Lower lobe of right lung (tissue), 2 donors: ENCODE measurements at regions not wholly inside any gene's neighbourhood (a gene's known extent, or its start where the extent isn't known, plus 50 kb on each side); places are given as distances from the start of the nearest gene placed in this dataset.
"Not testable (repeated sequence)": the region's sequence is repeated elsewhere in the genome, so short reads cannot be mapped to it uniquely, and the experiment has no call there.

Experiments used
- ATAC-seq, 2 donors: fragments of 200-7000 bp; cut with Tn5 transposase; one replicate each; pipeline ENCODE4 v1.9.1; 2020 to 2022; ENCODE audit warnings: mild to moderate bottlenecking in 2 of 2, moderate library complexity in 2 of 2
- DNase-seq: peaks from one replicate; pipeline ENCODE4 v3.0.0-alpha.2; 2020
- H3K27ac ChIP-seq: fragments of 200-600 bp; one replicate; pipeline ENCODE4 v1.8.0; 2022
- H3K27me3 ChIP-seq: fragments of 200-600 bp; one replicate; pipeline ENCODE4 v1.8.0; 2022; ENCODE audit warnings: low read depth
- H3K36me3 ChIP-seq: fragments of 200-600 bp; one replicate; pipeline ENCODE4 v1.8.0; 2022; ENCODE audit warnings: mild to moderate bottlenecking
- H3K4me1 ChIP-seq: fragments of 200-600 bp; one replicate; pipeline ENCODE4 v1.8.0; 2022
- H3K4me3 ChIP-seq: fragments of 200-600 bp; one replicate; pipeline ENCODE4 v1.8.0; 2022; ENCODE audit warnings: mild to moderate bottlenecking
- H3K9me3 ChIP-seq: fragments of 200-600 bp; one replicate; pipeline ENCODE4 v1.8.0; 2022
- intact Hi-C: fragments of 100-400 bp; cut with DNase I; formaldehyde crosslinking; loops from one replicate; pipeline ENCODE4 v1.11.0; 2022
- TF ChIP-seq, protein P1 (sequence below): fragments of 200-600 bp; IDR thresholded peaks from one replicate; pipeline ENCODE4 v1.8.0; 2022; ENCODE audit warnings: antibody characterized with exemption, mild to moderate bottlenecking
- donor health status: DM: no; HTN: yes; CAD: no; lungs with severe emphysema.

DNA sequence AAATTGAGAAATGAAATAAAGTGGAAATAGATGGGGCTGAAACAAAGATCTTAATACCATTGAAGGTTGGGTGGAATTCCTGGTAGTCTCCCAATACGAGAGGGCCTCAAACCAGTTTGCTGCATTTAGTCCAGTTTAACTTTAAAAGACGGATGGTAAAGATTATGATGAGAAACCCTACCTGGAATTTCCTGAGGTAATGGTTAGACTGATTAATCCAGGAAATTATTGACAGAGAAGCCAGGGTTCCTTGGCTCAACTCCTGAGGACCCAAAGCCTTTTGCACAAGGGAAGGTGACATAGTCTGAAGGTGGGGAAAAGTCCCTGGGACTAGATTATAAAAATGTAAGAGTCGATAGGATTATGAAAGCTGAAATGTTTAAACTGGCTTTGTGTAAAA is 133.2 kb upstream of the SLITRK5 start:
- H3K27me3 ChIP-seq = no peaks in the 10 kb centered on the region
- peak in 1 of 2 donors; percentile 8 for ATAC-seq
- H3K27ac ChIP-seq = no peak overlapping the region
- H3K4me1 ChIP-seq = no peaks in the 10 kb centered on the region
- H3K36me3 ChIP-seq = no peaks in the 10 kb centered on the region
- no peaks in the 10 kb centered on the region for H3K9me3 ChIP-seq
- no peak overlapping the region for H3K4me3 ChIP-seq
- intact Hi-C loops = no loop called here
- no peak for DNase-seq
- TF ChIP-seq, protein P1, sequence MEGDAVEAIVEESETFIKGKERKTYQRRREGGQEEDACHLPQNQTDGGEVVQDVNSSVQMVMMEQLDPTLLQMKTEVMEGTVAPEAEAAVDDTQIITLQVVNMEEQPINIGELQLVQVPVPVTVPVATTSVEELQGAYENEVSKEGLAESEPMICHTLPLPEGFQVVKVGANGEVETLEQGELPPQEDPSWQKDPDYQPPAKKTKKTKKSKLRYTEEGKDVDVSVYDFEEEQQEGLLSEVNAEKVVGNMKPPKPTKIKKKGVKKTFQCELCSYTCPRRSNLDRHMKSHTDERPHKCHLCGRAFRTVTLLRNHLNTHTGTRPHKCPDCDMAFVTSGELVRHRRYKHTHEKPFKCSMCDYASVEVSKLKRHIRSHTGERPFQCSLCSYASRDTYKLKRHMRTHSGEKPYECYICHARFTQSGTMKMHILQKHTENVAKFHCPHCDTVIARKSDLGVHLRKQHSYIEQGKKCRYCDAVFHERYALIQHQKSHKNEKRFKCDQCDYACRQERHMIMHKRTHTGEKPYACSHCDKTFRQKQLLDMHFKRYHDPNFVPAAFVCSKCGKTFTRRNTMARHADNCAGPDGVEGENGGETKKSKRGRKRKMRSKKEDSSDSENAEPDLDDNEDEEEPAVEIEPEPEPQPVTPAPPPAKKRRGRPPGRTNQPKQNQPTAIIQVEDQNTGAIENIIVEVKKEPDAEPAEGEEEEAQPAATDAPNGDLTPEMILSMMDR = no peak

DNA sequence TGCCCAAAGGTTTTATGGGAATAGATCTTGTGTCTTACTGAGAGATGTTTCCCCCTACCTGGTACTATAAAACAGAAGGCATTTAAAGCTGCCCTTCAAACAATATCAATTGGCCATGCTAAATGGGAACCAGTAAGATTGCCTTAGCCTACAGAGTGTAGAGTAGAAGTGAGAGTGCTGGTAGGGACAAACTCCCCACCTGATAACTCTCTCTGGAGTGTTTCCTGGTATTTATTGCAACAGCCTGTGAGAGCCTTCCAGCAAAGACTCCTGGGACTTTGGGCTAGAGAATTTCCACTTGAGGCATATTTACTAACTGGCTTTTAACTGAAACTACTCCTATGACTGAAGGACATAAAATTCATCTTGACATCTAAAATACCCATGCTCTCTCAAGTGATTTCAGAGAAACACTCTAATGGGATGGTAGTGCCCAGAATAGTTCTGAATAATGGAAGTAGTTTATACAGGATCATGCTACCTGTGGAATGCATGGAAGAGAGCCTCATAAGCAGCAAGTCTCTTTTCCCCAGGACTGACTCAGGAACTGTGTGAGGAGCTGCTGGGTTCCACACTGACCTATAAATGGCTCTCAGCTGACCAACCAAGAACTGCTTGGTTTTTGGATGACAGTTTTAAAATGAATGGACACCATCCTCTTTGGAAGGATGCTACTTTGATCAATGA is 132.7 kb upstream of the SLITRK5 start:
- ATAC-seq (peak; percentile 91 to 92), DNase-seq (no peak)
- Histone ChIP-seq H3K36me3 (no peaks in the 10 kb centered on the region), H3K9me3 (no peaks in the 10 kb centered on the region), H3K27ac (no peak overlapping the region), H3K4me3 (no peak overlapping the region), H3K4me1 (no peaks in the 10 kb centered on the region), H3K27me3 (no peaks in the 10 kb centered on the region)
- intact Hi-C loops = no loop called here
- TF ChIP-seq, protein P1 = no peak

DNA sequence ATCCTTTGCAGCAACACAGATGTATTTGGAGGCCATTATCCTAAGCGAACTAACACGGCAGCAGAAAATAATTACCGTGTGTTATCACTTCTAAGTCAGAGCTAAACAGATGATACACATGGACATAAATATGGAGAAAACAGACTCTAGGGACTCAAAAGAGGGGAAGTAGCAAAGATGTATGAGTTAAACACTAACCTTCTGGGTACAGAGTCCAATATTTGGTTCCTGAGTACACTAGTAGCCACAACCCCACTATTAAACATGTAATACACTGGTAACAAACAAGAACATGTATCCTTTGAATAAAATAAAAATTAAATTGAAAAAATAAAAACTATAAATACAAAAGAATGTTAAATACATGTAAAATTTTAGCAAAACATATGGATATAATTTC is 118.0 kb upstream of the SLITRK5 start:
- intact Hi-C loops = no loop called here
- H3K9me3 ChIP-seq = no peaks in the 10 kb centered on the region
- ATAC-seq (no peak), DNase-seq (no peak)
- H3K4me1 ChIP-seq = no peaks in the 10 kb centered on the region
- H3K36me3 ChIP-seq = no peaks in the 10 kb centered on the region
- H3K4me3 ChIP-seq = no peak overlapping the region
- H3K27me3 ChIP-seq = no peaks in the 10 kb centered on the region
- H3K27ac ChIP-seq = no peak overlapping the region
- TF ChIP-seq, protein P1 = no peak

DNA sequence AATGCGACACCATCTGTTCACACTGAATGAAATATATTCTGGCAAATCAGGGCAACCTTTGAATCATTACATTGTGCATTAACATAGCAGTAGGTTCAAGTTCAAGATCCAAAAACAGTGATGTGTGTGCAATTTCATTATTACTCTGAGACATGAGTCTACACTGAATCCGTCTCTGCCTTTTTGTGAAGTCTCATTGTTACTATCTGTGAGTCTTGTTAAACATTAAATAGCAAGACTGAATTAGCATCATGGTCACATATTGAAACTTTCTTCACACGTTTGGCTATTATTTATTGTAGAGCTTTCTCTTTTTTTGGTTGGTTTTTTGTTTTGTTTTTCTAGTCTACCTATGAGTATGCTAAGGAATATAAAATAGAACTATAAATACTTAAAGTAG is 117.1 kb upstream of the SLITRK5 start:
- Histone ChIP-seq H3K27me3 (no peaks in the 10 kb centered on the region), H3K9me3 (no peaks in the 10 kb centered on the region), H3K36me3 (no peaks in the 10 kb centered on the region), H3K4me1 (no peaks in the 10 kb centered on the region), H3K27ac (no peak overlapping the region), H3K4me3 (no peak overlapping the region)
- TF ChIP-seq, protein P1 = no peak
- intact Hi-C loops = no loop called here
- DNase-seq (no peak), ATAC-seq (no peak)

DNA sequence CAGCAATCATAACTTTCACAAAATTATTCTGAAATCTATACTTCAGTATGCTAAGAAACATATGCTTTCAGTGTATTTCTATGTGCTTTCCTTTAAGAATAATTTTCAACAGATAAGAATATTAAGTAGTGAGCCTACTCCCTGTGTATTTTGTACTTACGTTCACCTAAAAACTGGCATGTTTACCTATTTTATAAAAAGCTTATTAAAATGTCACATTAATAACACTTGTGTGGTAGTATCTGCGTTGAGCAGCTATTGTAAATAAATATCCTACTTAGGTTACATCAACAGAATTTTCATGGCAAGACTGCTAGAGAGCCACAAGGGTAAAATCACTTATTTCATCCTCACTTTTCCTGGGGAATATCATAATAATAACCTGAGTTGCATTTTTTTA is 113.4 kb upstream of the SLITRK5 start:
- intact Hi-C loops = no loop called here
- ATAC-seq = no peak
- Histone ChIP-seq H3K27ac (no peak overlapping the region), H3K4me3 (no peak overlapping the region), H3K27me3 (no peaks in the 10 kb centered on the region), H3K4me1 (no peaks in the 10 kb centered on the region), H3K36me3 (no peaks in the 10 kb centered on the region), H3K9me3 (no peaks in the 10 kb centered on the region)
- DNase-seq = no peak
- TF ChIP-seq, protein P1 = no peak

DNA sequence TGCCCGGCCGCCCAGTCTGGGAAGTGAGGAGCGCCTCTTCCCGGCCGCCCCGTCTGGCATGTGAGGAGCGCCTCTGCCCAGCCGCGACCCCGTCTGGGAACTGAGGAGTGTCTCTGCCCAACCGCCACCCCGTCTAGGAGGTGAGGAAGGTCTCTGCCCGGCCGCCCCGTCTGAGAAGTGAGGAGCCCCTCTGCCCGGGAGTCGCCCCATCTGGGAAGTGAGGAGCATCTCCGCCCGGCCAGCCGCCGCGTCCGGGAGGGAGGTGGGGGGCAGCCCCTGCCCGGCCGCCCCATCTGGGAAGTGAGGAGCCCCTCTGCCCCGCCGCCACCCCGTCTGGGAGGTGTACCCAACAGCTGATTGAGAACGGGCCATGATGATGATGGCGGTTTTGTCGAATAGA is 109.6 kb upstream of the SLITRK5 start:
- intact Hi-C loops = not testable (repeated sequence)

More for the DNA sequence above, 109.6 kb upstream of the SLITRK5 start:
- H3K4me1 ChIP-seq, H3K9me3 ChIP-seq, H3K36me3 ChIP-seq, H3K27me3 ChIP-seq, H3K27ac ChIP-seq, ATAC-seq, H3K4me3 ChIP-seq: not testable (repeated sequence)
- DNase-seq = peak; percentile 29
